GM18505 (cell line): ENCODE measurements at regions not wholly inside any gene's neighbourhood (a gene's known extent, or its start where the extent isn't known, plus 50 kb on each side); places are given as distances from the start of the nearest gene placed in this dataset.

Experiments
- ATAC-seq: cut with Tn5 transposase; IDR thresholded peaks from one replicate; pipeline ENCODE4 v1.9.1; 2021; ENCODE audit not compliant: unreplicated experiment
- POLR2A ChIP-seq: IDR thresholded peaks from 4 replicates; pipeline ENCODE4 v1.6.1; 2011; ENCODE audit warnings: borderline replicate concordance; ENCODE audit not compliant: insufficient read depth, insufficient read length; ENCODE audit errors: extremely low read depth

DNA sequence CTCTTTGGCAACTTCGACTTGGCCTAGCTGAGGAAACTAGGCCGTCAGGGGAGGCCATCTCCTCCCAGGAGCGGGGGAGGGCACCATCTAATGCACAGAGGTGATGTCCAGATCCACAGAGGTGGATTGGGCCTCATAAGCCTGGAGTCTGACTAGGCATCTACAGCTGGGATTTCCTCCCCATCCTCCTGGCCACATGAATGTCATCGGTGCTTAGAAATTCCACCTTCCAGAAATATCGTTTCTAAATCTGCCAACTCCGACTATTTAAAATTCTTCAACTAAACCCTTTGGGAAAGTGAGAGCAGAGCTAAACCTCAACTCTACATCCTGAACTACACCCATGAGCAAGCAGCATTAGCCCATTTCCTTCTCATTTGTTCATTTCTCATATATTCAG lies 118.7 kb downstream of the WNT5A start:
- TF ChIP-seq POLR2A = no peak
- ATAC-seq = no peak

DNA sequence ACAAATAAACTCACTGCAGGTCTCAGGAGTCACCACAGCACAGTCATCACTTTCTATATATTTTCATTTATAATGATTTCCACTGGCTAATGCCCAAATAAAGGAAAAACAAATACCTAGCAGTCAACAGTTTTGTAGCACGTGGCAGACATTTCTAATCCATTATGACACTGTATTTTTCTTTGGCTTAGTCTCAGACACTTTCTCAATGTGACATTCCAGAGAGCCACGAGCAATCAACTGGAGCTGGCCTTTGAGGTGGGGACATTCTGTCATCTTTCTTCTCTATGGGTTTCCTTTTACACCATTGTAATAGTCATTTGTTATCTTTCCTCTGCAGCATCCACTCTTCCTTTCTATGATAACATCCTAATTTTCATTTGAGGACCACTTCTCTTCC lies 119.7 kb downstream of the WNT5A start:
- ATAC-seq = no peak
- no peak for TF ChIP-seq POLR2A

DNA sequence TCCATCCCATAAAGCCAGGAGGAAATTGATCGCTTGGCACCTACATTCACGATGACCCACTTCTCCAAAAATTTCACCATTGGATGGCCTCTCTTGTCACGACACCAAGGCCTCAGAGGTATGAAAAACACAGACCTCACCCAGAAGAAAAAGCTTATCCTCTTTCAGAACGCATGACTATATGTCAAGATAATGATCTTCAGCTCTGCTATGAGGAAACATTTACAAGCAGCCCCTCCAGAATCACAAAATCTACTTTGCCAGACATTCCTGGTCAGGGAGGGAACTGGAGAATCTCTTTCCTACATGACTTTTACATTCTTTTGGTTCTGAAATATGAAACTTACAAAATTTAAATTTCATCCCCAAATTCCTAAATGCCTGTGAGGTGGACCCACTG lies 122.7 kb downstream of the WNT5A start:
- ATAC-seq = no peak
- no peak for TF ChIP-seq POLR2A

DNA sequence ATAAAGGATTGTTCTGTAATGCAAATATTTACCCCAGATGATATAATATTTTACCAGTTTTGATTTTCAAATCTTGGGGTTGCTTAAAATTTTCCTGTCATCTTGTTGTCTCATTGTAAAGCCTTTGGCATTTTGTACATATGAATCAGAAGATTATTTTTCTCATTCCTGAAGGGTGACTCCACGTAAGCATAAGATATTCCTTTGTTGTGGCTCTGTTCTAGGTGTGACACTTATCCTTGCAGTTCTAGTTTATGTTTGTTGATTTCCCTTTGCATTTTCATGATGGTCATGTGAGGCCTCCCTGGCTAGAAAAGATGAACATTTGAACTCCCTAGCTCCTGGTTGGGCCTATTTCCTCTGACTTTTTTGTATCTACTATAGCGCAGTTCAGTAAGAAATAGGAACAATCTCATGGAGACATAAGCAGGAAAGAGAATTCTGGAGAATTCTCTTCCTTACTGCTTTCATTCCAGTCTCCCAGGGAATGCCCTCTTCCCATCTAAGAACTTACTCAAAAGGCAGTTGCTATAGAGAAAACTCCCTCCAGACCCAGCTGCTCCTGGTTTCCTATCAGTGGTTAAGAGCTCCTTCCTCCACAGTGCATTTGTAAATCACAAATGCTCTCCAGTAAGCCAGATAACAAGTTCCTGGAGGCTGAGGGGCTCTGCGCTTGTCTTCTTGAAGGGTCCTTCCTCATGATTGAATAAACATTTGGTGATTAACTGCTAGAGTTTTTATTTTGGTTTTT lies 124.7 kb downstream of the WNT5A start:
- ATAC-seq = no peak

DNA sequence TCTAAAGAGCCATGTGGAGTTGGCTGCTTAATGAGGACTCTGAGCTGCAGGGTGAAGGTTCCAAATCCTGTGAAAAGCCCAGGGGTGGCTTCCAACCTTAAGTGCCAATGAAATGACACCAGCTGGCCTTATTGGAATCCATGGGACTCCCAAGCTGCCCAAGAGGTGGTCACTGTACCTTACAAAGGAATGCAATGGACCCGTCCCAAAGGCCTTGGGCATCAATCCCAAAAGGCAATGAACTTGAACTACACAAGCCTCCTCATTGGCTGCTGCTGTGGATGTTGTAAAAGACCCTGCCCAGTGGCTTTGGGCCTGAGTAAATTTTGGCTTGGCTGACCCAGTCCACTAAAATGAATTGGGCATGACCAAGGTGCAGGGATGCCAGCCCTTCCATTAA lies 129.3 kb downstream of the WNT5A start:
- ATAC-seq = no peak
- no peak for TF ChIP-seq POLR2A

More for the DNA sequence above, 124.7 kb downstream of the WNT5A start:
- TF ChIP-seq POLR2A = no peak

DNA sequence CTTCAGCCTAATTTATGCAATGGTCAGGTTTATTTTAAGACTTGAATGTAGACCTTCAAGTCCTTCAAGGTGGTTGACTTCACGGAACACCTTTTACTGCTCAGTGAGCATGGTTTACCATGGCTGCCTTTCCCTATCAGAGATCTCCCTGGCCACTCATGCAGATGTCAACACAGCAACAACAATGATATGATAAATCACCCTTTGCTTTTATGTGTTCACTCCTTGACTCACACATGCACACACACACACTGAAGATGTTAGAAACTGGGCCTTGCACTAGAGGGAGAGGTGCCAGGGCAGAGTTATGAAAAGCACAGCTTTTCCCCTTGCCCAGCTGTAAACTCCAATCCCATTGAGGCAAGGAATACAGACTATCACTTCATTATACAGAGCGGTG lies 134.4 kb downstream of the WNT5A start:
- no peak for ATAC-seq
- TF ChIP-seq POLR2A = no peak

DNA sequence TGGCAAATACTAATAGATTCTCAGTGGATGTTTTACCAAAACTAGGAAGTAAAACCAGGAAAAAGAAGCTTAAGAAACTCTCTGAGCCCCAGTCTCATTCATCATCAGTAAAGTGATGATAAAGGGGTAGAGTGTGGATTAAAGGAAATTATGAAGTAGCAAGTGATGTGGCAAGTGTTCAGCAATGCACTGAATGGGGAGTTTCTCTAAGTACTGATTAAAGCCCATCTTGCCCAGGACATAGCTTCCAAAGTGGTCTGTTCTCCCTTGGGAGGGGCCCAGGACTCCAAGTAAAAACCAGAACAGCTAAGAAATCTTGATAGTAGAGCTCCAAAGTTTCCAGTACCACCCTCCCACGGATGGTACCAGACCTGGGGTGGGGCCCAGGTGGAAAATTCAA lies 137.3 kb downstream of the WNT5A start:
- TF ChIP-seq POLR2A = no peak
- ATAC-seq = no peak

DNA sequence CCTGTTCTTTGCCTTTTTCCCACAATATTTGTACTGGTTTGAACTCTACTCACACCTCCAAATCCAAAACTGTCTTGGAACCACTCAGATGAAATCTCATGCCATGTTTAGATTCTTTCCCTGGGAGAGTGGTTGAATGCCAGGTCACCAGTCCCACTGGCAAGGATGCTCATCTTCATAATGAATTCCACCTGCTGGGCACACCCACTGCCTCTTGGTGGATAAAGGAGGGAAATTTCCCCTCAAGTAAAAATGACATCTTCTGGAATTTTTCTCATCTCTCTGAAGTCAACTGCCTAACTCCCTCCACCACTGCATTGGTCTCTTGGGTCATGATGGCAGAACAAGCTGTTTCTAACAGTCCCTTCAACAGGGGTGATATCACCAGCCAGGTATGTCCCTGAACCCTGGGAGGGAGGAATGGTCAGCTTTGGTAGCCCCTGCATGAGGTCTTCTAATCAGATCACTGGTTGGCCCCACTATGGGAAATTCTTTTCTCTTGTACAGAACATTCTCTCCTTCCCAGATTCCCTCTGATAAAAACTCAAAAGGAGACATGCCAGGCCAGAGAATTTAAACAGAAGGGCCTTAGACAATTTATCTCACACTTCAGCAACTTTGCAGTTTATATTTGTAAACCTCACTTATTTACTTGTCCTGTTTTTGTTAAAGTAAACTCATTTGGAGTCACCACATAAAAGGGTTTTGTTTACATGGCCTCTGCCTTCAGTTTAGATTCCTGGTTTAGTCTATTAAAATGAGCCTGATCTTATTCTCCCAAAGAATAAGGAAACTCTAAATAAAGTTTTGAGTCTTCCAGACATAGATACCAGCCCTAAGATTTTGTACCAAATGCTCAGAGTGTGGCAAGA lies 143.4 kb downstream of the WNT5A start:
- no peak for TF ChIP-seq POLR2A
- ATAC-seq = no peak

DNA sequence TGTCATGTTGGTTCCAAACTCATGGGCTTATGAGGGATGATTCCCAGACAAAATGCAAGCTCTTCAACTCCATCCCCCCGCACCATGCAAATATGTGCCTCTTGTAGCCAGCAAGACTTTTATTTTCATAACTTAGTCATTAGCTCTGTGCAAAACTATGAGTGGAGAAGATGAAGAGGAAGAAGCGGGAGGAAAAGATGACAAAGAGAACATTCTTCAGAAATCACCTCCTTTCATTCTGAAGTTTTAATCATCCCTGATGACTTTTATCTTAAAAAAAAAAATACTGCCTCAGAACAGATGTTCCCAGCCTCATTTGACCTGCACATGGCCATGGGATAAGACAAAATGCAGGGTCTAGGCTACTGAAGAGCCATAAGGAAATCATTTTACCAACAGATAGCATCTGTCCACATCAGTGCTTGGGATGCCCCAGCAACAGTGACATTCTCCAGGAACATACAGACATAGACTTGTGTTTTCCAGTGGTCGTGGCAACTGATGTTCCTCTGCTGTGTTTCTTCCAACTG lies 145.5 kb downstream of the WNT5A start:
- TF ChIP-seq POLR2A = no peak

DNA sequence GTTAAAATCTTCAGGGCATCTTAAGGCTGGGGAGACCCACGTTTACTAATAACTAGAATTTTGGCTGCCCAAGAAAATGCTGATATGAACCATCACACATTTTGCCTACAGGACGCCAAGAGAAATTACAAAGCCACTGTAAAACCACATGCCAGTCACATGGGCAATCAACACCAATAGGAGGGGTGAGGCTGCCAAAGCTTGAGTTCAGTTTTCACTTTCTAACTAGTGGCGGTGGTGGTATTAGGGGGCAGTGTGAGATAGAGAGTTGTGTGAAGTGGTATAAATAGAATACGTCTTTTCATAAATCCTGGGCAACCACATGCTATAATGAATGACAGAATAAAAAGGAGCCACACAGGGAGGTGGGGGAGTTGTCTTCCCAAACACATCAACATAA lies 147.3 kb downstream of the WNT5A start:
- no peak for ATAC-seq
- no peak for TF ChIP-seq POLR2A

More for the DNA sequence above, 145.5 kb downstream of the WNT5A start:
- no peak for ATAC-seq

DNA sequence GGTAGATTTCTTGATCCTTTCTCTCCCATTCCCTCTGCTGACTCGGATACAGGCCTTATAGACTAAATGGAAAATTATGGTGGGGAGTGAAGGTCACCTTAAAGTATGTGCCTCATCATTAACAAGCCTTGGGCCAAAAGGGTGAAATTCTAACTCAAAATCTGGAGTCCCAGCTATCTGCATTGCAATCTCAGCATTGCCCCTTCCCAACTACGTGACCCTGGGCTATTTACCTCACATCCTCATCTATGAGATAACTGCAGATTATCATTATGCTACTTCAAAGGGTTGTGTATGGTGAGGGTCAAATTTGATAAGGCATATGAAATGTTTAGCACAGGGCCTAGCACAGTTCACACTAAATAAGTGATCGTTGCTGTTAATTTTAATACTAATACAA lies 147.7 kb downstream of the WNT5A start:
- no peak for ATAC-seq
- no peak for TF ChIP-seq POLR2A

DNA sequence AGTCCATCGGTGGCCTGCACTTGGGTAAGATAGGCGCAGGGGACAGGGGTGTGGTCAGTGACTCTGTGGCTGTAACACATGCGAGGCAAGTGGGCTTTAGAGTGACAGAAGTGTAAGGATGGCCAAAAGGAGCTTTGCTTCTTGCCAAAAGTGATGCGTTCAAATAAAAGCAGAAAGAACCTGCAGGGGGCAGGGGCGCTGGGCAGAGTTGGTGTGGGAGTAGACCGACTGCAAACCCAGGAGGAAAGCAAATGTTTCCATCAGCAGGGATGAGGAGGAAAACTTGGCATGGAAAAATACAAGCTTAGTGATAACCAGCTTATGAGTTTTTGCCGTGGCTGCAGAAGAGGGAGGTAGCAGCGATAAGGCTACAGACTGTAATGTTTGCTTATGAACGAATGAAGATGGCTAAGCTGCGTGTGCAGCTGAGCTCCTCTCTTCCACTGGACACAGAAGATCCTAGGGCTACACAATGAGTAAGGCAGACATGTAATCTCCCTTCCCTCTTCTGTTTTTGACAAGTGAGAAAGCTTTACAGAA lies 149.4 kb downstream of the WNT5A start:
- no peak for TF ChIP-seq POLR2A
- no peak for ATAC-seq

DNA sequence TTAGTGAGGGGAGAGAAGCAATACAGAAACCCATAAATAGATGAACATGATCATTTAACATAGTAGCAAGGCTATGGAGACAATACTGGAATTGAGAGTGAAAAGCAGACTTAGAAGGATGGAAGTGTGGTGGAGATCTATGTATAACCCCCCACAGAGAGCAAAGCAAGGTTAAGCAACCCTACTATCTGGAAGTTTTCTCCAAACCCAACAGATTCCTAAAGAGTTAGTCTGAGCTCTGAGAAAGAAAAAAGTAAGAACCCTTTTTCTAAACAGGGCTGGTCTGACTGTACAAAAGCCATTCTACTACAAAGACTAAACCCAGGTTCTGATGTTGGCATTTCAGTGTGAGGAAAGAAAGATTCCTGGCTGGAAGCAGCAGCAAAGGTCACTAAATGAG lies 153.2 kb downstream of the WNT5A start:
- ATAC-seq = no peak
- no peak for TF ChIP-seq POLR2A
